ENCODE measurements at regions not wholly inside any gene's neighbourhood (a gene's known extent, or its start where the extent isn't known, plus 50 kb on each side); places are given as distances from the start of the nearest gene placed in this dataset.

GRCh38 chr5:74352256-74352655 lies 288.3 kb downstream of the ENC1 start:
- Histone ChIP-seq H2AFZ (ENCODE audit: low read depth, low read length, poor library complexity, severe bottlenecking) (no peak overlapping the region), H3K27ac (ENCODE audit: low read depth, low read length) (no peak overlapping the region), H3K27me3 (ENCODE audit: insufficient read depth, low read length) (no peaks in the 10 kb centered on the region), H3K9me3 (ENCODE audit: control insufficient read depth in 1 of 2, insufficient read depth in 1 of 2, low read depth in 1 of 2, low read length in 2 of 2) (no peaks in the 10 kb centered on the region), H3K4me1 (ENCODE audit: control insufficient read depth in 1 of 2, insufficient read depth in 2 of 2, low read length in 2 of 2) (no peaks in the 10 kb centered on the region), H3K79me2 (ENCODE audit: insufficient read depth, low read length) (no peaks in the 10 kb centered on the region), H3K9me2 (ENCODE audit: insufficient read depth) (peaks cover 2% of the 10 kb centered on the region; the same call in 1 of the 2 replicates), H3K4me2 (ENCODE audit: low read length) (no peak overlapping the region), H3K36me3 (ENCODE audit: control insufficient read depth in 1 of 2, insufficient read depth in 2 of 2, low read length in 2 of 2) (no peaks in the 10 kb centered on the region), H3K4me3 (replicated peaks in 1 of 2; ENCODE audit: low read depth in 1 of 2, low read length in 2 of 2) (no peak overlapping the region), H4K20me1 (ENCODE audit: insufficient read depth) (no peaks in the 10 kb centered on the region), H3K9ac (ENCODE audit: low read length) (no peak overlapping the region)
- ChIA-PET RAD21 (ENCODE audit: low non-redundant PET in 1 of 2, low total read pairs in 2 of 2, uncharacterized antibody in 2 of 2, unreplicated experiment in 2 of 2) (no interaction called here), POLR2A (no interaction called here), CTCF (no interaction called here)
- no TSS peak for BruUV-seq (replicated peaks)
- intact Hi-C loops (cut with micrococcal nuclease): no loop called here
- TF ChIP-seq CTCF (IDR thresholded peaks at IDR 0.05 in 2 of 3, conservative IDR thresholded peaks at IDR 0.05 in 1 of 3; ENCODE audit: borderline replicate concordance in 1 of 3, insufficient read depth in 1 of 3, low read depth in 2 of 3, low read length in 2 of 3) (no peak), ZBTB33 (IDR thresholded peaks at IDR 0.05; ENCODE audit: extremely low read depth, insufficient replicate concordance, low read length) (no peak), EZH2phosphoT487 (IDR thresholded peaks at IDR 0.05; ENCODE audit: borderline replicate concordance) (no peak), ATF3 (IDR thresholded peaks at IDR 0.05) (no peak), TCF7L2 (IDR thresholded peaks at IDR 0.05; ENCODE audit: borderline replicate concordance, extremely low read depth, insufficient read depth, insufficient read length) (no peak), JUND (IDR thresholded peaks at IDR 0.05) (no peak), SP1 (IDR thresholded peaks at IDR 0.05; ENCODE audit: low read depth) (no peak), ZFX (IDR thresholded peaks at IDR 0.05) (no peak), POLR2A (IDR thresholded peaks at IDR 0.05; ENCODE audit: borderline replicate concordance, extremely low read depth, insufficient read depth, insufficient read length) (no peak), ZNF274 (IDR thresholded peaks at IDR 0.05; ENCODE audit: low read depth, low read length) (no peak), EZH2 (IDR thresholded peaks at IDR 0.05) (no peak), FOSL1 (IDR thresholded peaks at IDR 0.05; ENCODE audit: low read depth) (no peak), CEBPB (IDR thresholded peaks at IDR 0.05; ENCODE audit: low read depth) (no peak), YY1 (IDR thresholded peaks at IDR 0.05; ENCODE audit: extremely low read depth, insufficient replicate concordance, low read depth, low read length) (no peak), RAD21 (IDR thresholded peaks at IDR 0.05; ENCODE audit: low read depth) (no peak), SRF (IDR thresholded peaks at IDR 0.05; ENCODE audit: low read depth) (no peak), ELF1 (IDR thresholded peaks at IDR 0.05; ENCODE audit: borderline replicate concordance, low read depth) (no peak), POLR2AphosphoS5 (IDR thresholded peaks at IDR 0.05; ENCODE audit: low read depth, low read length) (no peak), EGR1 (IDR thresholded peaks at IDR 0.05; ENCODE audit: low read depth) (no peak)
- no peak for ATAC-seq
- no peak for DNase-seq (ENCODE audit: low read depth, low spot score)
